ENCODE measurements at regions not wholly inside any gene's neighbourhood (a gene's known extent, or its start where the extent isn't known, plus 50 kb on each side); places are given as distances from the start of the nearest gene placed in this dataset.

- no peak for DNase-seq
Measured at GRCh38 chr15:46326173-46326572, 691.3 kb downstream of the SQOR start.

DNA sequence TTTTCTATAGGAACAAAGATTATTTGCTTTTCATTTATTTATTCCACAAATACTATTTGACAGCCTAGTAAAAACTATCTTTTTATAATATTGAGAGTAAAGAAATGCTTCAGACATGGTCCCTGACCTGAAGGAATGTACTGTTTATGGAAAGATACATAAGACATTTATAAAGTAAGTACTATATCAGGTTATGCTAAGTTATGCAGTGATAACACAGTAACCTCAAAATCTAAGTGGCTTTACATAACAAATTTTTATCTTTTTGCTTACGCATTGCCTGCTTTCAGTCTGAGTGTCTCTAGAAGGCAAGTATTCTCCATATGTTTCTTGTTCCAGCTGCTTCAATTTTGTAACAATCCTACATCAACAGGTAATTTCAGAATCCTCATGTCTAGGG is 694.0 kb downstream of the SQOR start:
- DNase-seq = no peak

DNA sequence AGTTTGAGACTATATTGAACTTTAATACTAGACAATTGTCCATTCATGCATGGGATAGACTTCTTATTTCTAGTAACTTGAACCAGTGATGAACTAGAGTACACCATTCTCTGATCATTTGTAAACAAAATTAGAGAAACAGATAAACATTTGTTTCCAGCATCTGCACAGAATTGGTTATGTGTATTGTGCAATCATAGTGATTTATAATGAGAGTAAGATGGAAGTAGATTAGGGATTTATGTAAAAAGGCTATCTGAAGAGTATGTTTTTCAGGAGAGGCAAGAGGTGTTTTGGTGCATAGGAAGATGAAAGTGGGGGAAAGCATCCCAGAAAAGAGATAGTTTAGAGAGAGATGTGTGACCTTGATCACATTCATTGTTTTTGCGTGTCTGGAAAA is 695.0 kb downstream of the SQOR start:
- no peak for DNase-seq

DNA sequence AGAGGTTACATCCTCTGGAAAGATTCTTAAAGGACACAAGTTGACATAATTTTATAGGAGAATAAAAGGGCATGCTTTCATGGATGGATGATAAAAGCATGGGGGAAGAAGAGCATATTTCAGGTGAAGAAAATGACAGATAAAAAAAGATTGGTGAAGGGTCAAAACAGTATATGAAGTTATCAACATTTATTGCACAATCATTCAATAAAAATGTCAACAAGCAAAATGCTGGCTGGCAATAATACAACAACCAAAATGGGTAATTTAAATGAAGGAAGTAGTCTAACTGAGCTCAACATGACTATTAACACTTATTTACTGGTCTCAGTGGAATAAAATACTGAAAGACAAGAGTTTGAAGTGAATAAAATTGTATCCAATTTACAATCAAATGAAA is 696.7 kb downstream of the SQOR start:
- no peak for DNase-seq

- DNase-seq = no peak
Measured at GRCh38 chr15:46343196-46343935, 708.5 kb downstream of the SQOR start.

- no peak for DNase-seq
Measured at GRCh38 chr15:46344115-46344724, 709.4 kb downstream of the SQOR start.

DNA sequence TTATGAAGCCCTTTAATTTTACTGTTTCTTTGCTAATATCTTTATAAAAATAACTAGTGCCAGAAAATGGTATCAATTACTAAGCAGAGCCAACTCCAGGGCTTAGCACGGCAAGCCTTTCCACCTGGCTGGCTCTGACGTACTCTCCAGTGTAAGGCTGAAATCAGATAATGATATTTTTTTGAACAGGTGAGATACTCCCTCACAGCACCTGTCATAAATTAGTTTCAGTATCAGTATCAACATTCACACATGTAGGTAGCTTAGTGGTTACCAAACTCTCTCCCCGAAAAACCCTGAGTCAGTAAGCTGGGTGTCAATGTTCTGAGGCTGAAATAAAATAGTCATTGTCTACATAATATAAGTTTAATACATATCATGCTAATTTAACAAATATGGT is 710.1 kb downstream of the SQOR start:
- no peak for DNase-seq

GRCh38 chr15:46354443-46354842 is 719.6 kb downstream of the SQOR start:
- DNase-seq = no peak

GRCh38 chr15:46365572-46365971 is 730.7 kb downstream of the SQOR start:
- no peak for DNase-seq

GRCh38 chr15:46366360-46367007 is 731.7 kb downstream of the SQOR start:
- DNase-seq = no peak

DNA sequence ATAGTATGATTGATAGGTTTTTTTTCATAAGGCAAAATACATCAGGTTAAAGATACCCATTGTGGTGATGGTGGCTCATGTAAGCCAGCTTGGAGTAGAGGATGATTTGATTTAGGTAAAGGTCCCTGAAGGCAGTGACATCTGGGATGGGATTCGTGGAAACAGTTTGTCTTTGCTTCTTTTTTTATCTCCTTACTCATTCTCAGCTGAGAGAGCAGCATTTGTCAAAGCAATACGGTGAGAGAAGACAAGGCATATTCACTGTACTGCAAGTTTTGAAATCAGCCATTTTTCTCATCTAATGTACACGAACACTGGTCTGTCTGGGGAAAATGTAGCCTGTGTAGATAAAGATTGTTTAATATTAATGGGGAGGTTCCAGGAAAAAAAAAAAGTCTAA is 749.1 kb downstream of the SQOR start:
- DNase-seq = no peak

DNA sequence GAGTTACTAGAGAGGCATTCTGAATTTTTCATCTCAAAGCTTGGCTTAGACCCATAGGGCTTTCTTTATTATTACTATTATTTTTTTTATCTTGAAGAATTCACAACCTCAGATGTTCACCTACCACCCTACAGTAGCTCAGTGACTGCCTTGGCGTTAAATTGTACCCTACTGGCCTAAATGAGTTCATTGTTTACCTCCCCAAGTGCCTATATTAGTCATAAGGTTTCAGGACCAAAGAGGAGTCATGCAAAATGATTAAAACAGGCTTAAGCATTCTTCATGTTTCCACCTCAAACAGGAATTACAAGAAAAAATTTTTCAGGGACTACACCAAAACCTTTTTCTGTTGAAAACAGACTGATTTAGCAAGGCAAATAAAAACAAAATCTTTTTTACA is 751.5 kb downstream of the SQOR start:
- DNase-seq = no peak

GRCh38 chr15:46389739-46390138 is 754.9 kb downstream of the SQOR start:
- DNase-seq = no peak

- no peak for DNase-seq
Measured at GRCh38 chr15:46394463-46394862, 759.6 kb downstream of the SQOR start.

- no peak for DNase-seq
Measured at GRCh38 chr15:46408312-46408711, 773.5 kb downstream of the SQOR start.

- no peak for DNase-seq
Measured at GRCh38 chr15:46409841-46410301, 775.0 kb downstream of the SQOR start.

GRCh38 chr15:46410705-46411104 is 775.9 kb downstream of the SQOR start:
- no peak for DNase-seq

GRCh38 chr15:46411900-46412299 is 777.1 kb downstream of the SQOR start:
- DNase-seq = no peak

DNA sequence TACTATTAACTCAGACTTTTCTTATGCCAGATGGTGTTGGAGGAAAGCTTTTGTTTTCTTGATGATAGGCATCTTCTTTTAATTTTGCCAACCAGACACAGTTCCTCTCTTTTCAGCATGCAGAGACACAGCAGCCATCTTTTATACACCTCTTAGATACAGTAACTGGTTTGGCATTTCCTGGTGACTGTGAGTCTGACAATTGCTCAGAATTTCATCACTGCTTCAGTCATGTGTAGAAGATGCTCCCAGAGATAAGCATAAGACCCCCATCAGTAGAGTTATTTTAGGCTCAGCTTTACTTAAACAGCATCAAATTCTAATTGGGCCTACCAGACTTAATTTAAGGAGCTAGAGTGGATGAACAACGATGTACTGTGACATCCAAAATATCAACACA is 779.0 kb downstream of the SQOR start:
- no peak for DNase-seq

GRCh38 chr15:46416544-46416943 is 781.7 kb downstream of the SQOR start:
- no peak for DNase-seq

GRCh38 chr15:46420990-46421389 is 786.2 kb downstream of the SQOR start:
- no peak for DNase-seq

DNA sequence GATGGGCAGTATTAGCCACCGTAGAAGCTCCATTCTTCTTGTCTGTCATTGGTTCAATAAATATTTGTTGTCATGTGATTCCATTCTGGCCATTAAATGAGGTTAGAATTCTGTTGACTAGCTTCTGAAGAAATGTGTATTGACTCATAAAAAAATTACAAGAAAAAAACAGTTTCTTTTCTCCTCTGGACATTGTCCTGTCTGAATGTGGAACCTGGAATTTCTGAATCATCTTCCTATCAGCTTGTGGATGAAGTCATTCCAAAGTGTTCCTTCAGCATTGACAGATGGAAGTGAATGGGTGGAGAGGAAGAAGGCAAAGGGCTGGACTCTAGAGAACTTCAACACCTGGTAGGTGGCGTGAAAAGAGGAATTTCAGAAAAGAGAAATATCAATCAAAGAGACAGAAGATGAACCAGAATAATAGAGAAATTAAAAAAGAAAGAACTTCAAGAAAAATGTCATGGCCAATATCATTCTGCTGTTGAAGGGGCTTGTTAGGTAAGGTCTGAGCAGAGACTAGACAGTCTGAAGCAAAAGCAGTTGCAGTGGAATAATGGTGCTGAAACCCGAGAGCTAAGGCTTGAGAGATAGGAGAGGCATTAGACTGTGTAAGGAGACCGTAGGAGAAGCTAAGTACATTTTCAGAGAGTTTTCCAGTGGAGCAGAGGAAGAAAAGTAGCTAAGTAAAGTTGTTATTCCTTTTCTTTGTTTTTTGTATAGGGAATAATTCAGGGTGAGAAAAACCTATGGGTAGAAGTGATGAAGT is 806.6 kb downstream of the SQOR start:
- DNase-seq = no peak

DNA sequence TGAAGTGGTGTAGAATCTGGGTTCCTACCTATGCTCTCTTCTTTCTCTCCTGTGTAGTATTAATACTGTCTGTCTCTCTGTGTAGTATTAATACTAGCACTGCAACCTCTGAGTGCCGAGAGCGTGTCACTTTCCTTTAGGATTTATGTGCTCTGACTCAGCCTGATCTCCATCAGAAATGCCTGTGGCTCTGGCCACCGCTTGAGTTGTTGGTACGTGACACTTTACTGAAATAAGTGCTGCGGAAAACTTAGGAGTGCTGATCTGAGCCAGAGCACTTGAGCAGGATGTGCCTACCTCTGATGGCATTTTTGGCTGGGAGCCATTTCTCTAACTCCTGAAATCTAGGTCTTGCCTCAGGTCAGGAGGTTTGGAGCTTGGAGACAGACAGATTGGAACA is 807.4 kb downstream of the SQOR start:
- no peak for DNase-seq

All from activated CD4-positive, alpha-beta T cell treated with anti-CD3 and anti-CD28 coated beads for 1 hour (primary cell).